NT2/D1 (cell line): ENCODE measurements at regions not wholly inside any gene's neighbourhood (a gene's known extent, or its start where the extent isn't known, plus 50 kb on each side); places are given as distances from the start of the nearest gene placed in this dataset.

Experiments used
- DNase-seq: peaks from one replicate; pipeline ENCODE4 v3.0.0-alpha.2; 2011; ENCODE audit warnings: low read depth, low spot score
- H3K27me3 ChIP-seq: 2 replicates; pipeline ENCODE4 v1.6.0; 2011; ENCODE audit warnings: mild to moderate bottlenecking; ENCODE audit not compliant: insufficient read length, insufficient read depth
- H3K36me3 ChIP-seq: 2 replicates; pipeline ENCODE4 v1.6.1; 2011; ENCODE audit warnings: mild to moderate bottlenecking, low read length, mixed read lengths; ENCODE audit not compliant: insufficient read depth, insufficient read length
- H3K4me1 ChIP-seq: 2 replicates; pipeline ENCODE4 v1.5.1; 2011; ENCODE audit not compliant: insufficient read depth, insufficient read length
- H3K4me3 ChIP-seq: 2 replicates; pipeline ENCODE4 v1.5.1; 2011; ENCODE audit warnings: low read depth; ENCODE audit not compliant: insufficient read length
- H3K9ac ChIP-seq: 2 replicates; pipeline ENCODE4 v1.6.0; 2011; ENCODE audit warnings: low read depth; ENCODE audit not compliant: insufficient read length
- H3K9me3 ChIP-seq: 2 replicates; pipeline ENCODE4 v1.5.1; 2011; ENCODE audit warnings: mild to moderate bottlenecking, low read length; ENCODE audit not compliant: insufficient read depth
- SUZ12 ChIP-seq: IDR thresholded peaks from 2 replicates; pipeline ENCODE4 v1.6.1; 2011; ENCODE audit not compliant: insufficient read length, insufficient read depth; ENCODE audit errors: extremely low read depth
- YY1 ChIP-seq: IDR thresholded peaks from 2 replicates; pipeline ENCODE4 v1.6.1; 2011; ENCODE audit not compliant: insufficient read length, insufficient read depth
- ZNF274 ChIP-seq: IDR thresholded peaks from 2 replicates; pipeline ENCODE4 v1.6.1; 2011; ENCODE audit warnings: mild to moderate bottlenecking, low read depth, low read length

DNA sequence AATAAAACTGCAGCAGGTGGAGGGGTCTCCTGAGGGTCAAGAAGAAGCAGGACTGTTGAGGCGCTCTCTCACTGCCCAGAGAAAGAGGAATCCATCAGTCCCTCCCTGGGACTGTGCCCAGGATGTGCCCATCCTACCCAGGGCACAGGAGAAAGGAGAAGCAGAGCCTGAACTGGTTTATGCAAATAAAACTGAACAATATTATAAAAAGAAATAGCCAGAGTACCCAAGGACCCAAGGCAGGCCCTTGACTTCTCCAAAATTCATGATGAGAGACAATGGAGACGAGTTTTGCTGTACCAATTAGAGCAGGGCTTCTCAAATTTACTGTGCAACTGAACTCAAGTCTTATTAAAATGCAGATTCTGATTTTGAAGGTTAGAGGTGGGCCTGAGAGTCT lies 211.0 kb downstream of the IGSF11 start:
- Histone ChIP-seq H3K4me1 (no peaks in the 10 kb centered on the region), H3K4me3 (no peak overlapping the region), H3K9ac (no peak overlapping the region), H3K36me3 (no peaks in the 10 kb centered on the region), H3K27me3 (no peaks in the 10 kb centered on the region), H3K9me3 (no peaks in the 10 kb centered on the region)
- DNase-seq = no peak
- TF ChIP-seq ZNF274 = no peak
- no peak for TF ChIP-seq YY1
- TF ChIP-seq SUZ12 = no peak

DNA sequence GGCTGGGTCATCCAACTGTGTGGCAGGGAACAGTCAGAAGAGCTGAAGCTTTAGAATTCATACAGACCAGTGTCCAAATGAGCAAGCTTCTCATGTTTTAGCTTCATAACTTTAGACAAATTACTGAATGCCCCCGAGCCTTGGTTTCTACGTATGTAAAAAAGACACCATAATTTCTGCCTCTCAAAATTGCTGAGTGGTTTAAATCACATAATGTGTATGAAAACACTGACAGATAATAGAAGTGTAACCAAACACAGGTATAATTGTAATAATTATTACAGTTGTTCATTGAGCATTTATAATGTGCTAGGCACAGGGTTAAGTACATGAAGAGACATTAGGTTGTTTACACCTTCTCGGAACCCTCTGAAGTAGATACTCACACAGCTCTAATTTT lies 207.2 kb downstream of the IGSF11 start:
- Histone ChIP-seq H3K4me1 (no peaks in the 10 kb centered on the region), H3K9me3 (no peaks in the 10 kb centered on the region), H3K9ac (no peak overlapping the region), H3K36me3 (no peaks in the 10 kb centered on the region), H3K4me3 (no peak overlapping the region), H3K27me3 (no peaks in the 10 kb centered on the region)
- TF ChIP-seq ZNF274 (no peak), YY1 (no peak), SUZ12 (no peak)
- DNase-seq = no peak

DNA sequence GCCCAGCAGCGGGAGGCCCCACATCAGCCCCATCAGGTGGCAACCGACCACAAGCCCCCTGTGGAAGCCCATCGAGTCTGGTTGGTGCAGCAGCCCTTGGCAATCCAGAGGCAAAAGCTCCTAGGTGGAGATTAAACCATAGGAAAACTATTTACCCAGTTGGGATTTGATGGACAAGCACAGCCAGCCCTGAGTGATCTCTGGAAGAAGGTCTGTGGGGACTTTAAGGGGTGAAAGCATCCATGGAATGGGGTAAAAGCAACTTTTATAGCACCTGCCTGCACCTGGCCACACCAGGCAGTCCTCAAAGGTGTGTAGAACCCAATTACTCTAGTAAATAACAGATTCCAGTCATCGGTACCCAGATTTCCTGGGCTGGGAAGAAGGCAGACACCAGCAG lies 206.3 kb downstream of the IGSF11 start:
- no peaks in the 10 kb centered on the region for H3K4me1 ChIP-seq
- no peak overlapping the region for H3K9ac ChIP-seq
- no peak for DNase-seq
- no peaks in the 10 kb centered on the region for H3K27me3 ChIP-seq
- TF ChIP-seq YY1 (no peak), ZNF274 (no peak), SUZ12 (no peak)
- no peak overlapping the region for H3K4me3 ChIP-seq
- H3K9me3 ChIP-seq = no peaks in the 10 kb centered on the region
- no peaks in the 10 kb centered on the region for H3K36me3 ChIP-seq

DNA sequence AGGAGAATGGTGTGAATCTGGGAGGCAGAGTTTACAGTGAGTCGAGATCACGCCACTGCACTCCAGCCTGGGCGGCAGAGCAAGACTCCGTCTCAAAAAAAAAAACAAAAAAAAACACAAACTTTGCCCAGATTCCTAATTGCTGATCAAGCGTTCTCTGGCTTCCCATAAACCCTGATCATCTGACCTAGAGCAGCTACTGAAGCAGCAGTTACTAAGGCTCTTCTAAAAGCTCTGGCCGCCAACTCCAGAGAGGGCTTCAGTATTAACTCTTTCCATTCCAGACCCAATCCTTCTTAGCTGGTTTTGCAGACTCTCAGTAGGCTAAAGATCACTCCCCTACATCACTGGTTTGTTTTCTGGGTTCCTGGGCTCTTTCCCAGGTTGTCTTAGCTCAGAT lies 201.6 kb downstream of the IGSF11 start:
- no peak for DNase-seq
- H3K36me3 ChIP-seq = no peaks in the 10 kb centered on the region
- no peak for TF ChIP-seq SUZ12
- no peak for TF ChIP-seq ZNF274
- TF ChIP-seq YY1 = no peak
- 0 out of 2 replicates have a peak, but pooled peaks cover under 1% of the 10 kb centered on the region for H3K9me3 ChIP-seq
- no peaks in the 10 kb centered on the region for H3K4me1 ChIP-seq
- no peak overlapping the region for H3K9ac ChIP-seq
- no peak overlapping the region for H3K4me3 ChIP-seq
- H3K27me3 ChIP-seq = no peaks in the 10 kb centered on the region

DNA sequence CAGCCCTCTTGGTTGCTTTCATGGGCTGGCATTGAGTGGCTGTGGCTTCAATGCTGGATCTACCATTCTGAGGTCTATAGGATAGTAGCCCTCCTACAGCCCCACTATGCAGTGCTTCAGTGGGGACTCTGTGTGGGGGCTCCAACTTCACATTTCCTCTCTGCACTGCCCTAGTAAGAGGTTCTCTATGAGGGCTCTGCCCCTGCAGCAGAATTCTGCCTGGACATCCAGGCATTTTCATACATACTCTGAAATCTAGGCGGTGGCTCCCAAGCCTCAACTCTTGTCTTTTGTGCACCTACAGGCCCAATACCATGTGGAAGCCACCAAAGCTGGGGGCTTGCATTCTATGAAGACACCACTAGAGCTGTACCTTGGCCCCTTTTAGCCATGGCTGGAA lies 195.8 kb downstream of the IGSF11 start:
- TF ChIP-seq SUZ12 (no peak), ZNF274 (no peak), YY1 (no peak)
- Histone ChIP-seq H3K9ac (no peak overlapping the region), H3K27me3 (no peaks in the 10 kb centered on the region), H3K36me3 (no peaks in the 10 kb centered on the region), H3K9me3 (peaks cover 56% of the 10 kb centered on the region; the same call in 1 of the 2 replicates), H3K4me1 (no peaks in the 10 kb centered on the region), H3K4me3 (no peak overlapping the region)
- no peak for DNase-seq

DNA sequence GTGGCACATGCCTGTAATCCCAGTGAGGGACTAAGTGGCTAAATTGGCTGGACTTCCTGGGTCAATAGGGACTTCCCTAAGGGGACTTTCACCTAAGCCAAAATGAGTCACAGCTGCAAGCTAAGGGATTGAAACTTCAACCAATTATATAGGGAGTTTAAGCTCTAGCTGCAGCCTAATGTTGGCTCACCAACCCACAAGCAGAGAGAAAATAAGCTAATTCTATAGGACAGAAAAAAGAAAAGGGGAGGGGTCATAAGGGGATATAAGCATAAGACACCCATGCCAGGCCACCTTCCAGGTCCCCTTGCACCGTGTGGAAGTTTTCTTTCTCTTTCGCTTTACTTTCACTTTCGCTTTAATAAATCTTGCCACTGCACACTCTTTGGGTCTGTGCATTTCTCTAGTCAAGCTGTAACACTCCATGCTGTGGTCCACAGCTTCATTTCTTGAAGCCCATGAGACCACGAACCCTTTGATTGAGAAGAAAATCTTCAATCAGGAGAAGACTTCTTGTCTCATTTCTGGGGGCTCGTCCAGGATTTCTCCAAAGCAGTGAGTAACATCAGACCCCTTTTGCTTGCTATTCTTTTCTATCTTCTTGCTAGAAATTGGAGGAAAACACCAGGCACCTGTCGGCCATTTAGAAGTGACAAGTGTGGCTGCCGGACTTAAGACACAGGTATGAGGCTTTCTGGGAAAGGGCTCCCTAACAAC lies 192.3 kb downstream of the IGSF11 start:
- Histone ChIP-seq H3K9ac (no peak overlapping the region), H3K36me3 (no peaks in the 10 kb centered on the region)

DNA sequence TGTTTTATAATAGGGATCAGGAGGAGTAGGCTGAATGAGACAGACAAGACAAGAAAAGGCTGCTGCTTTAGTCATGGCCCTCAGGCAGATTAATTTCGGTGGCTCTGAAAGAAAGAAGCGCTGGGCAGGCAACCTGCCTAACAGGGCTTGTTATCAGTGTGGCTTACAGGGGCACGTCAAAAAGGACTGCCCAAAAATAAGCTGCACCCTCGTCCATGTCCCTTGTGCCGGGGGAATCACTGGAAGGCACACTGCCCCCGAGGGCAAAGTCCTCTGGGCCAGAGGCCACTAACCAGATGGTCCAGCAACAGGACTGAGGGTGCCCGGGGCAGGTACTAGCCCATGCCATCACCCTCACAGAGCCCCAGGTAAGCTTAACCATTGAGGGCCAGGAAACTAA lies 188.5 kb downstream of the IGSF11 start:
- H3K9ac ChIP-seq = no peak overlapping the region
- no peak for DNase-seq
- no peak overlapping the region for H3K4me3 ChIP-seq
- TF ChIP-seq YY1 (no peak), SUZ12 (no peak), ZNF274 (no peak)
- H3K9me3 ChIP-seq = peaks cover 28% of the 10 kb centered on the region; the same call in 1 of the 2 replicates
- H3K4me1 ChIP-seq = no peaks in the 10 kb centered on the region
- no peaks in the 10 kb centered on the region for H3K36me3 ChIP-seq
- no peaks in the 10 kb centered on the region for H3K27me3 ChIP-seq

More for the DNA sequence above, 192.3 kb downstream of the IGSF11 start:
- H3K4me3 ChIP-seq = no peak overlapping the region
- H3K27me3 ChIP-seq = no peaks in the 10 kb centered on the region
- no peak for TF ChIP-seq YY1
- no peak for TF ChIP-seq SUZ12
- TF ChIP-seq ZNF274 = no peak
- no peaks in the 10 kb centered on the region for H3K4me1 ChIP-seq
- DNase-seq = no peak
- H3K9me3 ChIP-seq = peaks cover 57% of the 10 kb centered on the region; the same call in 1 of the 2 replicates
